ENCODE measurements at regions not wholly inside any gene's neighbourhood (a gene's known extent, or its start where the extent isn't known, plus 50 kb on each side); places are given as distances from the start of the nearest gene placed in this dataset.

DNA sequence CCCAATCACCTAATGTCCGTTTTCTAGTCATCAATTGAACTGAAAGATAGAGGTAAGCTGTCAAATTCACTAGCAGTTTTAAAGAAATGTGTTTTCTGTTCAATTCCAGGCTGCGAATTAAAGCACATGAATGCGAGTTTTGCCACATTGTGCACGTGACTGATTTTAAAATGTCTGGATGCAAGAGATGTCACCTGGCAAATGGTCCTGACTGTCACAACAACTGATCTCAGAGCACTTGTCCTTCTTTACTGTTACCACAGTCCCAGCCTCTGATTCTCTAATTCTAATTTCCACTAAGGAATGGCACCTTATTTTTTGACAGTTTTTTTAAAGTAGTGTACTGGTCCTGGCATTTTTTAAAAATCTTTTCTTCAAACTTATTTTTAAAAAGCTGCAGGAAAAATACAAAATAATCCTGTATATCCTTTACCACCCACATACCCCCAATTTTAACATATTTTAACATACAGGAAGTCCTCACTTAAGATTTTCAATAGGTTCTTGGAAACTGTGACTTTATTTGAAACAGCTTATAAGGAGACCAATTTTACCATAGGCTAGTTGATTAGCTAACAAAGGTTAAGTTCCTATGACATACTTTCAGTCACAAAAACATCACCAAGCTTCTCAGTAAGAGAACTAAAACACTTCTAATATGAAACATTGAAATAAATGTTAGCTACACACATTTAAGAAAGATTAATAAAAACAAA, 1364.3 kb downstream of the EFNA5 start:
- H3K27ac ChIP-seq (ENCODE audit: low read depth, low read length) = no peak overlapping the region

More for the DNA sequence above, 1364.3 kb downstream of the EFNA5 start:
- TF ChIP-seq ZFX (IDR thresholded peaks at IDR 0.05) (no peak), SIN3A (IDR thresholded peaks at IDR 0.05; ENCODE audit: low read depth) (no peak), FOSL1 (IDR thresholded peaks at IDR 0.05; ENCODE audit: low read depth) (no peak), CBX3 (IDR thresholded peaks at IDR 0.05; ENCODE audit: low read depth) (no peak), ZNF274 (IDR thresholded peaks at IDR 0.05; ENCODE audit: low read depth, low read length) (no peak), EZH2phosphoT487 (IDR thresholded peaks at IDR 0.05; ENCODE audit: borderline replicate concordance) (no peak), SP1 (IDR thresholded peaks at IDR 0.05; ENCODE audit: low read depth) (no peak)
- TF ChIP-seq, protein P1, sequence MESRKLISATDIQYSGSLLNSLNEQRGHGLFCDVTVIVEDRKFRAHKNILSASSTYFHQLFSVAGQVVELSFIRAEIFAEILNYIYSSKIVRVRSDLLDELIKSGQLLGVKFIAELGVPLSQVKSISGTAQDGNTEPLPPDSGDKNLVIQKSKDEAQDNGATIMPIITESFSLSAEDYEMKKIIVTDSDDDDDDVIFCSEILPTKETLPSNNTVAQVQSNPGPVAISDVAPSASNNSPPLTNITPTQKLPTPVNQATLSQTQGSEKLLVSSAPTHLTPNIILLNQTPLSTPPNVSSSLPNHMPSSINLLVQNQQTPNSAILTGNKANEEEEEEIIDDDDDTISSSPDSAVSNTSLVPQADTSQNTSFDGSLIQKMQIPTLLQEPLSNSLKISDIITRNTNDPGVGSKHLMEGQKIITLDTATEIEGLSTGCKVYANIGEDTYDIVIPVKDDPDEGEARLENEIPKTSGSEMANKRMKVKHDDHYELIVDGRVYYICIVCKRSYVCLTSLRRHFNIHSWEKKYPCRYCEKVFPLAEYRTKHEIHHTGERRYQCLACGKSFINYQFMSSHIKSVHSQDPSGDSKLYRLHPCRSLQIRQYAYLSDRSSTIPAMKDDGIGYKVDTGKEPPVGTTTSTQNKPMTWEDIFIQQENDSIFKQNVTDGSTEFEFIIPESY (IDR thresholded peaks at IDR 0.05; ENCODE audit: extremely low read depth, insufficient replicate concordance, low read length) = no peak
- TF ChIP-seq, protein P2, sequence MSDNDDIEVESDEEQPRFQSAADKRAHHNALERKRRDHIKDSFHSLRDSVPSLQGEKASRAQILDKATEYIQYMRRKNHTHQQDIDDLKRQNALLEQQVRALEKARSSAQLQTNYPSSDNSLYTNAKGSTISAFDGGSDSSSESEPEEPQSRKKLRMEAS (IDR thresholded peaks at IDR 0.05) = no peak
- TF ChIP-seq, protein P3, sequence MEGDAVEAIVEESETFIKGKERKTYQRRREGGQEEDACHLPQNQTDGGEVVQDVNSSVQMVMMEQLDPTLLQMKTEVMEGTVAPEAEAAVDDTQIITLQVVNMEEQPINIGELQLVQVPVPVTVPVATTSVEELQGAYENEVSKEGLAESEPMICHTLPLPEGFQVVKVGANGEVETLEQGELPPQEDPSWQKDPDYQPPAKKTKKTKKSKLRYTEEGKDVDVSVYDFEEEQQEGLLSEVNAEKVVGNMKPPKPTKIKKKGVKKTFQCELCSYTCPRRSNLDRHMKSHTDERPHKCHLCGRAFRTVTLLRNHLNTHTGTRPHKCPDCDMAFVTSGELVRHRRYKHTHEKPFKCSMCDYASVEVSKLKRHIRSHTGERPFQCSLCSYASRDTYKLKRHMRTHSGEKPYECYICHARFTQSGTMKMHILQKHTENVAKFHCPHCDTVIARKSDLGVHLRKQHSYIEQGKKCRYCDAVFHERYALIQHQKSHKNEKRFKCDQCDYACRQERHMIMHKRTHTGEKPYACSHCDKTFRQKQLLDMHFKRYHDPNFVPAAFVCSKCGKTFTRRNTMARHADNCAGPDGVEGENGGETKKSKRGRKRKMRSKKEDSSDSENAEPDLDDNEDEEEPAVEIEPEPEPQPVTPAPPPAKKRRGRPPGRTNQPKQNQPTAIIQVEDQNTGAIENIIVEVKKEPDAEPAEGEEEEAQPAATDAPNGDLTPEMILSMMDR (IDR thresholded peaks at IDR 0.05 in 2 of 3, conservative IDR thresholded peaks at IDR 0.05 in 1 of 3; ENCODE audit: borderline replicate concordance in 1 of 3, insufficient read depth in 1 of 3, low read depth in 2 of 3, low read length in 2 of 3) = no peak
- ChIA-PET POLR2A (no interaction called here), RAD21 (ENCODE audit: low non-redundant PET in 1 of 2, low total read pairs in 2 of 2, uncharacterized antibody in 2 of 2, unreplicated experiment in 2 of 2) (no interaction called here), CTCF (no interaction called here)
- Histone ChIP-seq H3K79me2 (ENCODE audit: insufficient read depth, low read length) (no peaks in the 10 kb centered on the region), H3K9me2 (ENCODE audit: insufficient read depth) (no peaks in the 10 kb centered on the region), H4K20me1 (ENCODE audit: insufficient read depth) (no peaks in the 10 kb centered on the region), H3K36me3 (ENCODE audit: control insufficient read depth in 1 of 2, insufficient read depth in 2 of 2, low read length in 2 of 2) (no peaks in the 10 kb centered on the region), H3K9me3 (ENCODE audit: control insufficient read depth in 1 of 2, insufficient read depth in 1 of 2, low read depth in 1 of 2, low read length in 2 of 2) (no peaks in the 10 kb centered on the region), H3K9ac (ENCODE audit: low read length) (no peak overlapping the region), H3K27me3 (ENCODE audit: insufficient read depth, low read length) (no peaks in the 10 kb centered on the region), H3K4me2 (ENCODE audit: low read length) (no peak overlapping the region), H3K4me1 (ENCODE audit: control insufficient read depth in 1 of 2, insufficient read depth in 2 of 2, low read length in 2 of 2) (no peaks in the 10 kb centered on the region), H2AFZ (ENCODE audit: low read depth, low read length, poor library complexity, severe bottlenecking) (no peak overlapping the region), H3K4me3 (replicated peaks in 1 of 2; ENCODE audit: low read depth in 1 of 2, low read length in 2 of 2) (no peak overlapping the region)
- DNase-seq (ENCODE audit: low read depth, low spot score) = no peak
- intact Hi-C loops (cut with micrococcal nuclease) = no loop called here
- ATAC-seq = no peak
- BruUV-seq (replicated peaks) = no TSS peak

All from HCT116 (cell line).